ENCODE measurements at regions not wholly inside any gene's neighbourhood (a gene's known extent, or its start where the extent isn't known, plus 50 kb on each side); places are given as distances from the start of the nearest gene placed in this dataset.

GRCh38 chr16:18055411-18055916, 281.1 kb downstream of the NPIPA8 start:
- DNase-seq (ENCODE audit: low read depth) = no peak

- no peak for DNase-seq (ENCODE audit: low read depth)
These were observed 285.8 kb downstream of the NPIPA8 start for GRCh38 chr16:18050777-18051176.

GRCh38 chr16:18050234-18050633, 286.3 kb downstream of the NPIPA8 start:
- no peak for DNase-seq (ENCODE audit: low read depth)

- DNase-seq (ENCODE audit: low read depth) = no peak
These were observed 286.9 kb downstream of the NPIPA8 start for GRCh38 chr16:18049547-18050133.

- DNase-seq (ENCODE audit: low read depth) = no peak
These were observed 287.5 kb downstream of the NPIPA8 start for GRCh38 chr16:18048853-18049546.

GRCh38 chr16:18047761-18048160, 288.8 kb downstream of the NPIPA8 start:
- DNase-seq (ENCODE audit: low read depth) = no peak

GRCh38 chr16:18045356-18045755, 291.2 kb downstream of the NPIPA8 start:
- DNase-seq (ENCODE audit: low read depth) = no peak

- no peak for DNase-seq (ENCODE audit: low read depth)
These were observed 294.4 kb downstream of the NPIPA8 start for GRCh38 chr16:18041864-18042834.

- DNase-seq (ENCODE audit: low read depth) = no peak
These were observed 296.6 kb downstream of the NPIPA8 start for GRCh38 chr16:18039931-18040330.

GRCh38 chr16:18037051-18037450, 299.5 kb downstream of the NPIPA8 start:
- no peak for DNase-seq (ENCODE audit: low read depth)

DNA sequence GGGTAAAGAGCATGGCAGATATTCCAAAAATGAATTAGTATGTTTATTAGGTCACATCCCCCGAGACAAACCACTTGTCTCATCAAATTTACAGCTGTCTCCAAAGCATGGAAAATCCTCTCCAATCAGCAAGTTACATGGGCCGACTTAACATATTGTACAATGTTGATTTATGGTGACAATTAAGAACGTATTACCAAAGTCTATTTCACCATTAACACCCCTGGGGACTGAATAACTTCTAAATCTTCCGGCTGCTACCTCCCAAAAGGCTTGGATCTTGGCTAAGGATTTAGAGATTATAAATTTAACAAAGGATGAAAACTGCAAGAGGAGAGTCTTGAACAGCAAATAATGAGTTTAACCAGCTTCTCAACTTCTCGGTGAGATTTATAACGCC, 311.9 kb downstream of the NPIPA8 start:
- no peak for DNase-seq (ENCODE audit: low read depth)

DNA sequence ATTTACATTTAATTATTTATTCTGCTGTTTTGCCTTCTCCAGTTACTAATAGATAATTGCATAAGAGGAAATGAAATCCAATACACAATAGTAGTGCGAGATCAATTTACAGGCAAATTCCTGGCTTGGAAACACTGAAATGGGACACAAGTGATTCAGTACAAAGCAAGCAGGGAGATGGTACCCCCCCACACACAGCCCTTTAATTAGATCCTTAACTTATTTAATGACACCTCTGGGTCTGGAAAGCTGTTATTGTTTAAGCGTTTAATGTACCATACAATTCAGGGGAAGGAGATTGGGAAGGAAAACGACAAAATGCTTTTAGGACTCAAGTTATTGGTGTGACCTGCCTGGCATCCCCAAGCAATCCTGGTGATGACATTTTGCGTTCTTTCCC, 318.2 kb downstream of the NPIPA8 start:
- no peak for DNase-seq (ENCODE audit: low read depth)

DNA sequence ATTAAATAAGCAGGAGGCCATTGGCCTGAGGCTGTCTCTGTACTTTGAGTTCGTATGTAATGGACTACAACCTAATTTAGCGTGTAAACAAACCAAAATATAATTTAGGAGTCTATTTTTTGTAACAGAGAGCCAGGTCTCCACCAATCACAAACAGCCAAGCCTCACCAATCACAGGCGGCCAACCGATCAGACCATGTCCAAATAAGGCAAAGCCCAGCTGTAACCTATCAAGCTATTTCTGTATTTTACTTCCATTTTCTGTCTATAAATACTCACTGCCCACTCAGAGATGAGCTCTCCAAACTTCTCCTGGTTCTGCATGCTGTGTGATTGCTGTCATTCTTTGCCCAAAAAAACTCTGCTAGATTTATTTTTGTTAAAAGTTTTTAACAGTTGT, 322.7 kb downstream of the NPIPA8 start:
- no peak for DNase-seq (ENCODE audit: low read depth)

- DNase-seq (ENCODE audit: low read depth) = no peak
These were observed 328.2 kb downstream of the NPIPA8 start for GRCh38 chr16:18008356-18008755.

DNA sequence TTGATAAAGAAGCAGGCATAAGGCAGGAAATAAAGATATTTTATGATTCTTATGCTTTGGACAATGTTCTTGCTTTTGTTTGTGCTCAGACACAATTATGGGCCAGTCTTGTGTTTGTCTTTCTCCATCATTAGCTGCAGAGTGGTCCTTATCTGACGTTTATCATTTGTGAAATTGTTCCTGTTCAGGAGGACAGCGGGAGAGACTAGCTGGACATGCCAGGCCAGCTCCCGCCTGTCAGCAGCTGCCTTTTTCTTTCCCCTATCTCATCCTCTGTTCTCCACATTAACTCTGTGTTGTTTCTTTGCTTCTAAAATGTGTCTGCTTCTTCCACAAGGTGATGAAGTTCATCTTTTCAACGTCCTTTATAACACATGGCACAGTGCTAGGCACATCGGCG, 333.5 kb downstream of the NPIPA8 start:
- no peak for DNase-seq (ENCODE audit: low read depth)

DNA sequence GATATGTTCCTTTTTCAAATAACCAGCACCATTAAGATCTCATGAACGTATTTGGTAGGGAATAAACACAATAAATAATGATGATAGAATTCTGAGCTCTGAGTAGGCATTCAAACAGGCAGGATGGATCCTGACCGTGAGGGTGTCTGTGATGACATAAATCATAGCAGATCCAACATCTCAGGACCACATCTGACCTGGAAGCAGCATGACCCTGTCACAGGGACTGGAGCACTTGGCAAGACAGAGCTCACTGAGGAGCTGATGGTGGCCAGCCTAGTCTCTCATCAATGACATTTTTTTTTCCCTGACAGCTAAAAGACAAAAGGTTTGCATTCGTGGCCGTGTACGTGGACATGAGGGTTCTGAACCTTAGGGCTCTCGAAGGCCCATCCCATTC, 337.5 kb downstream of the NPIPA8 start:
- no peak for DNase-seq (ENCODE audit: low read depth)

DNA sequence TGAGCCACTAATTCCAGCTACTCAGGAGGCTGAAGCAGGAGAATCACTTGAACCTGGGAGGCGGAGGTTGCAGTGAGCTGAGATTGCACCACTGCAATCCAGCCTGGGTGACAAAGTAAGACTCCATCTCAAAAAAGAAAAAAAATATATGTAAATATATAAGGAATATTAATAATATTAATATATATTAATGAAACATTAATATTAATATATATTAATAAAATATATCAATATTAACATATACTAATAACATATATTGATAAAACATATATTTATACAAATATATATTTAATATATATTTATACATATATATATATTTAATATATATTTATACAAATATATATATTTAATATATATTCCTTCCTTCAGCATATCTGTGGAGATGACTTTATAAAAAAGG, 338.0 kb downstream of the NPIPA8 start:
- no peak for DNase-seq (ENCODE audit: low read depth)

- DNase-seq (ENCODE audit: low read depth) = no peak
These were observed 342.5 kb downstream of the NPIPA8 start for GRCh38 chr16:17994027-17994426.

DNA sequence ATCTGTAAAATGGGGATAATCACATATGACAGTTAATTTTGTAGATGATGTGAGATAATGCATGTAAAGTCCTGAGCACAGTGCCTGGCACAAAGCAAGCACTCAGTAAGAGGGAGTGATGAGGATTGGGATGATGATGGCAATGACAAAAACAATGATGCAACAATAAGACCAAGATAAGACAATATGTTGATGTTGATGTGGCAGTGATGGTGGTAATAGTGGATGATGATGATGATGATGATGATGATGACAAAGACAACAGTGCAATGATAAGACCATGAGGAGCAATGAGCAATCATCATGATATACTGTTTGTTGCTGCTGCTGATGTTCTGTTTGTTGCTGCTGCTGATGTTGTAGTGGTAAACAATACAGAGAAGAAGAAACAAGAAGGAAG, 344.1 kb downstream of the NPIPA8 start:
- no peak for DNase-seq (ENCODE audit: low read depth)

GRCh38 chr16:17989255-17989654, 347.3 kb downstream of the NPIPA8 start:
- DNase-seq (ENCODE audit: low read depth) = no peak

DNA sequence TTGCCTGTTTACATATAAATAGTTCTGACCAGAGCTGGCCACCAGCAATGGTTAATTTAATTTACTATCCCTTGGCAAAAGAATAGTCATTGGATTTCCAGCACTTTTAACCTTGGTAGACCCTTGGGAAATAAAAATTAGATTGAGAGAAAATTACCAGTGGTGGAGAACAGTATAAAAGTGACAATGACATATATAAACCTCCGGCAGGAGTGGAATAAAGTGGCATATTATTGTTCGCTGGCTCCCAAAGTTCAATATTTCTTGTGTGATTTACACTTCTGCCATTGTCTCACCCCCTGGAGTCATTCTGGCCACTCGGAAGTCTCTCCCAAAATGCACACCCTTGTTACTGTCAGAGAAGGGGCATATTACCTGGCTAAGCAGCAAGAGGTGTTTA, 347.7 kb downstream of the NPIPA8 start:
- DNase-seq (ENCODE audit: low read depth) = no peak

- no peak for DNase-seq (ENCODE audit: low read depth)
These were observed 349.5 kb downstream of the NPIPA8 start for GRCh38 chr16:17986991-17987390.

GRCh38 chr16:17984810-17985209, 351.7 kb downstream of the NPIPA8 start:
- no peak for DNase-seq (ENCODE audit: low read depth)
